ENCODE measurements at regions not wholly inside any gene's neighbourhood (a gene's known extent, or its start where the extent isn't known, plus 50 kb on each side); places are given as distances from the start of the nearest gene placed in this dataset.
"Not testable (repeated sequence)": the region's sequence is repeated elsewhere in the genome, so short reads cannot be mapped to it uniquely, and the experiment has no call there.

DNA sequence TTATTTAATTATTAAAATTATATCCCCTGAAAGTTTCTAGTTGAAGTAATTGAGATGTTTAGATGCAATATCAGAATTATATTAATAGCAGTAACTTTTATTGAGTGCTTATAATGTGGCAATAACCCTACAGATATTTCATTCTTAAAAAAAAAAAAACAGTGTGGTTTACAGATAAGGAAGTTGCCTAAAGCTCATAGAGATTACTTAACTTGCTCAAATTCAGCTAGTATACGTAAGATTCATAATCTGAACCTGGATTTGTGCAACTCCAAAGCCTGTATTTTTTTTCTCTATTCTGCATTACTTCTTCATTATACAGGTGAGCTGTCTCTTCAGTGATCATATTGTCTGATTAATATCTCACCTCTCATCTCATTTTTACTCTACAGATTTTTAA lies 156.0 kb upstream of the PTBP2 start:
- DNase-seq: peak; percentile 28

DNA sequence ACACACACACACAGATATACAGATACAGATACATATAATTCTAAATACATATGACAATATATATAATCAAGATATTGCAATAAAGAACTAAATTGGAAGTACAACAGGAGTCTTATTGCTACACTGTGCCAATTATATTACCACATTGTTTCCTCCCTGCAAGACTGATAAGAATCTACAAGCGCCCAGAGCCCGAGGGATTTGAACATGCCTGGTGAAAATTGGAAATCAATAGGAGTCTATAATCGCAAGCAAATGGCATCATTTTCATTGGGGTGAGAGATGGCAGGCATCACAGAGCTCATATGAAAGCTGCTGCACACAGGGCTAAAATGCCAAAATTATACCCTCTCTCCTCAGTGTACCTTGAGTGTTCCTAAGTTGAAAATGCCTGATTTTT lies 152.9 kb upstream of the PTBP2 start:
- DNase-seq: no peak

DNA sequence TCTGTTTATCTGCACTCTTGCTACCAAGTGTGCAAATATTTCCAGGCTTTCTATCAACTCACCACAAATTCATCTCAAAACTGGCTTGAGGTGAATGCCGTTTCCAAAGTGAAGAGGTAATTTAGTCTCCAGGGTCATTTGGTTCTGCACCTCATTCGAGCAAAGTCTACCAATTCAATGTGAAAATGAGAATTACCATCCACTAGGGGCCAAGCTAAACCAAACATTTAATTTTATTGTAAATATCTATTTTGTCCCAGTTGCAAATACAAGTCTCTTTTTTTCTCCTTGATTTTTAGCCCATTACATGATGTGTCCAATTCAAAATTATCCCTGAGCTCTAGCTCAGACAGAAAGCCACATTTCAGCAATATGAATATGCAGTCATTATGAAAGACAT lies 152.3 kb upstream of the PTBP2 start:
- no peak for DNase-seq

DNA sequence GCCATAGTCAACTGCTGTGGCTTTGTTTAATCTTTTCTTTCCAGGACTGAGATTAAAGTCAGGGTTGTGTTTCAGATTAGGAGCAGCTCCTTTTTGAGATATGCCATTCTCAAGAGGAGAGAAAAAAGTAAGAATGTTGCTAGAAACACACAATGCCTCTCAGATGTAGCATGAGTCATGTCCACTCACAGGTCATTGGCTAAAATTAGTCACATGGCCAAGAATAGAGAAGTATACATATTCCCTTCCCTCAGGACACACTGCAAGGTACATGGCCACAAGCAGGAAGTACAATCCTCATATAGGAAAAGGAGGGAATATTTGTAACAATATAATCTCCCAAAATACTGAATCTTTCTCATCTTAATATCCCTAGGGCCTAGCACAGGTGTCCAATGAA lies 141.9 kb upstream of the PTBP2 start:
- DNase-seq: no peak

DNA sequence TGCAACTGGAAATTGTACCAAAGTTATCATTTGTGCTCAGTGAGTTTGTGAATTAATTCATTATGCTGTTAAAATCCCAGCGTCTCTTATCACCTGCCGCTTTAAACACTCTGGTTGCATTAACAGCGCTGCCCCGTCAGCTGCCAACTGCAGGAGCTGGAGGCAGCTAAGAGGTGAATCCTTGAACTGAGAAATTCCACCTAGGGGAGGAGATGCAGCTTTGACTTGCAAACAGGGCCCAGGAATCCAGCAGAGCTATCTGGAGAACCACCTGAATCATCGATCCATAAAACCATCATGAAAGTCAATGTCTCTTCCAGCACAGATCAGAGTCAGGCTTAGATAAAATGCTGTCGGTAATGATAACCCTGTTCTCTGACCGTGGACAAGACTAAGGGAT lies 140.7 kb upstream of the PTBP2 start:
- no peak for DNase-seq

DNA sequence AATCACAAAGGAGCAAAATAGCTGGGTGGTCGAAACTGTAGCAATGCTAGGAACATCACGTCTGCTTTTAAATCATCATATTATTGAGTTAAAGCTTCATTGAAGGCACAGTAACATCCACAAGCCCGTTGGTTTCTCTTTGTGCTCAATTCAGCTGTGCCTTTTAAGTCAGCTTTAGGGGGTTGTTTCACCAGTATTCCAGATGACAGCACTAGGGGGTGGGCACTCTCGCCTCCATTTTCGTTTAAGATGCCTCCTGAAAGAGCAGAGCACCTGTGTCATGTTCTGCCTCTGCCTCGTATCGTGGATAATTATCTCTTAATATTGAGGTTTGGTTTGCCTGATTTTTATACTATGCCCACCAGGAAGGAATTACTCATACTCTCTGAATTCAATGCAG lies 139.8 kb upstream of the PTBP2 start:
- DNase-seq: no peak

DNA sequence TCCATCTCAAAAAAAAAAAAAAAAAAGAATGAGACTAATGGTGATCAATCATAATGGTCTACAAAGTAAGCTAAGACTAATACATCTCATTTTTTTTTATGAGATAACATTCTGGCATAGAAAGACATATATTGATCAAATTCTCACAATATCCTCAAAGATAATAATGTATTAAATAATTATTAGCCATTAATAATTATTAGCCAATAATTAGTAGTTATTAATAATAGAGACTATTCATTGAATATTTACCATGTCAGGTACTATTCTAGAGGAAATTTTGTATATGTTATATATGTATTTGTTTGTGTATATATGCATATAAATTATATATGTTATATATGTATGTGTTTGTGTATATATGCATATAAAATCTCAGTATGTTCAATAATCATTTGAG lies 137.7 kb upstream of the PTBP2 start:
- DNase-seq: no peak

DNA sequence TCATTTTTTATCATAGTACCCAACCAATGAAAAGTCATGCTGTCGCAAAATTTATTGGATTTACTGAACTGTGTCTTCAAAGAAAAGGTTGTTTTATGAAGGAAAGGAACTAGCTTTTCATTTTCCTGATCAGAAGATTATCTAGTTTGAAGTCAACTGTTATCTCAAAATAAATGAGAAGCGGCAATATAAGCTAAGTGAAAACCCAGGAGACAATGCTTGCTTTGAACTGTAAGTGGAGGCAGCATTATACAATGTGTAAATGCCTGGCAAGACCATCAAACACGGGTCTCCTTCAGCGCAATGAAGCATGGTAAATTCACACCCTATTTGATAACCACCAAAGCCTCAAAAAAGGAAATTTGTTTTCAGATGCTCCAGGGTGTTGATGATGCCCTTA lies 134.4 kb upstream of the PTBP2 start:
- no peak for DNase-seq

DNA sequence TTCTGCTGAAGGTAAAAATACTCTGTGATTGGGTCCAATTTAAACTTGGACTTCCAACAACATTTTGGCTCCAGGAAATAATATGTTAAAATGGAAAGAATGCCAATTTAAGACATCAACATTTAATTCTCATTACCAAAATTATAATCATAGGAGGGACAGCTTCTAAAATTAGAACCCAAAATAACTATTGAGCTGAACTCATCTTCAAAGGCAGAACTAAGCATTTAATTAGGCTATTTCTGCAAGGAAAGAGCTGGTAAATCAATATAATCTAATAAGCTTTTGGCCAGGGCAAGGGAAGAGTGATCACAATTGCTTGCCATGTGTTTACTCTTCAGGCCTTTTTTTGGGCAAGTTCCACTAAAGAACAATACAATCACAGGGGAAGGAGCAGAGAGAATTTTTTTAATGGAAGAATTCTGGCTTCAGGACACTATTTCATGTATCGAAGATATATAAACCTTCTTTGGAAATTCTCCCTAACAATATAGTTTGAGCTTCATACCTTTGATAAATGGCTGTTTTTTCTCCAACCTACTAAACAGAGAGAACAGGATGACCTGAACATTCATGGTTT lies 133.1 kb upstream of the PTBP2 start:
- DNase-seq: no peak

DNA sequence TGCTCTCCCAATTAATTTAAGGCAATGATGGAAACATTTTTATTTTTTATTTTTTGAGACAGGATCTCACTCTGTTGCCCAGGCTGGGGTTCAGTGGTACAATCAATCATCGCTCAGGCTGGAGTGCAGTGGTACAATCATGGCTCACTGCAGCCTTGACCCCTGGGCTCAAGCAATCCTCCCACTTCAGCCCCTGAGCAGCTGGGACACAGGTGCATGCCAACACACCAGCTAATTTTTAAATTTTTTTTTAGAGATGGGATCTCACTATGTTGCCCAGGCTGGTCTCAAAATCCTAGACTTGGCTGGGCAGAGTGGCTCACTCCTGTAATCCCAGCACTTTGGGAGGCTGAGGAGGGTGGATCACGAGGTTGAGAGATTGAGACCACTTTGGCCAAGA lies 126.1 kb upstream of the PTBP2 start:
- not testable (repeated sequence) for DNase-seq

DNA sequence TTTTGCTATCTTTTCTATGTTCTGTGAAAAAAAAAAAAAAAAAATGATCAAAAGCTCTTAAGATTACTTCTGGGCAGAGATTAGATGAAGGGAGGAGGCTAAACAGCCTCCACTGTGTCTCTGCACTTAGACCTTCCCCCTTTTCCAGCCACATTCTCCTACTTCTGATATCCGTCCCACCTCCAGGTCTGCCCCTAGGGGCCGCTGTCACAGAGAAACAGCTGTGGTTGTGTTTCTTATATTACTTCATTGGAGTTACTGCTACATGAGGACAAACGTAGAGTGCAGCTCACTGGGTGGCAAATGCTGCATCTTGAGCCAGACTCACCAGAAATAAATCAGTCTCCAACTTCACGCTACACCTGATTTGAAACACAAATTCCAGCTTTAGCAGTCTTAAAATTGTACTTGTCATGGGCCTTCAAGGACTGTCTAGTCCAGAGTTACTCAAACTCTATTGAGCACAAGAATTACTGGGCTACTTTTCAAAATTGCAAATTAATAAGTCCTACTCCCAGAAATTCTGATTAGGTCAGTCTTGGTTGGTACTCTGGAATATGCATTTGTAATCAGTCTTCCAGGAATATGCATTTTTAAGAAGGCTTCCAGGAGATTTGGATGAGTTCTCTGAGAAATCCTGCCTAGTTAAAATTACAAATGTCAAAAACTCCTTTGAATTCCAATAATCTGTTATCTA lies 125.2 kb upstream of the PTBP2 start:
- DNase-seq: peak; percentile 23

DNA sequence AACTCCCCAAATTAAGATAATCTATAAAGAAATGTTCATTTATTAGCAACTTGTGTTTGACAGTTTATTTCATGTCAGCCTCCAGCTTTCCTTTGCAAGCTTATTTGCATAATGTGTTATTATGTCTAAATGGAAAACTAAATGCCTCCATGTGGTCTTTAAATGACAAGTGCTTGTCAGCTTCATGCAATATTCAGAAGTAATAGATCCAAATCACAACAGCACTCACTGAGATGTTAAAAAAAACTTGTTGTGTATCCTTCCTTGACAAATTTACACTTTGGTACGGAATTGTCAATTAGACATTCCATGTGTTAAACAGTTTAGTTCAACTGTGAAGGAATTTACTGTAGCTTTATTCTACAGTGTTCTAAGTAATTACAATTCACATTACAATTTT lies 124.4 kb upstream of the PTBP2 start:
- no peak for DNase-seq

DNA sequence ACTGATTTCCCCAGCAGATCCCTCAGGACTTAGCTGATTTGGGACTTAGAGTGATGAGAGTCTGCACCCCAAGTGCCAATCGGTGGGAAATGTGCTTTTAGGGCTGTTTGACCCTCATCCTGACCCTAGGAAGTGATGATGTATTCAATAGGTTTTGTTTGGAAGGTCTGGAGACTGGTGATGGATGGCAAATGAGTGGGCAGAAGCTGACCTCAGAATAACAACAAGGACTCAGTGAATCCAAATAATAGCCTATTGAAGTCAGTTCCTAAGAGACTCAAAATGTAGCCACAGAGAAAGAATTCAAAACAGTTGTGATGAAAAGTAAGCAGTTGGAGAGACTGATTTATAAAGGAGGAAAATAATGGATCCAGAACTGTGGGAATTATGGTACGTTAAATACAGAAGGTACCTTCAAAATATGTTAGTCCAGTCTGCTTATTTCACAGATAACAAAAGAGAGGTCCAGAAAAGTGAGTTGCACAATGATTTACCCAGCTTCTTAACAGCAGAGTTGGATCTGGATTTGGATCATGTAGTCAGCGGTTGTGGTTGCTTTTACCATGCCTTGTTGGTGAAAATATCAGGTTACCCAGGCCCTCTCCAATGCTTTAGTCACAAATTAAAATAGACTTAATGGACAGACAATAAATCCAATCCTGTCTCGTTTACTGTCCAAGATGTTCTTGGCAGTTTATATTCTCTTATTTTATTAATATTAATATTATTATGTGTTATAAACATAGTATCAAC lies 123.0 kb upstream of the PTBP2 start:
- DNase-seq: no peak

DNA sequence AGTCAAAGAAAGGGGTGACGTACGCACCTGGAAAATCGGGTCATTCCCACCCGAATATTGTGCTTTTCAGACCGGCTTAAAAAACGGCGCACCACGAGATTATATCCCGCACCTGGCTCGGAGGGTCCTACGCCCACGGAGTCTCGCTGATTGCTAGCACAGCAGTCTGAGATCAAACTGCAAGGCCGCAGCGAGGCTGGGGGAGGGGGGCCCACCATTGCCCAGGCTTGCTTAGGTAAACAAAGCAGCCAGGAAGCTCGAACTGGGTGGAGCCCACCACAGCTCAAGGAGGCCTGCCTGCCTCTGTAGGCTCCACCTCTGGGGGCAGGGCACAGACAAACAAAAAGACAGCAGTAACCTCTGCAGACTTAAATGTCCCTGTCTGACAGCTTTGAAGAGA lies 117.0 kb upstream of the PTBP2 start:
- not testable (repeated sequence) for DNase-seq

DNA sequence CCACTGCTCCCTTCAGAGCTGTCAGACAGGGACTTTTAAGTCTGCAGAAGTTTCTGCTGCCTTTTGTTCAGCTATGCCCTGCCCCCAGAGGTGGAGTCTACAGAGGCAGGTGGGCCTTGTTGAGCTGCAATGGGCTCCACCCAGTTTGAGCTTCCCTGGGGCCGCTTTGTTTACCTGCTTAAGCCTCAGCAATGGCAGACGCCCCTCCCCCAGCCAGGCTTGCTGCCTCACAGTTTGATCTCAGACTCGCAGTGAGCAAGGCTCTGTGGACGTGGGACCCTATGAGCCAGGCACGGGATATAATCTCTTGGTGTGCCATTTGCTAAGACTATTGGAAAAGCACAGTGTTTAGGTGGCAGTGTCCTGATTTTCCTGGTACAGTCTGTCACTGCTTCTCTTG lies 104.2 kb upstream of the PTBP2 start:
- not testable (repeated sequence) for DNase-seq

DNA sequence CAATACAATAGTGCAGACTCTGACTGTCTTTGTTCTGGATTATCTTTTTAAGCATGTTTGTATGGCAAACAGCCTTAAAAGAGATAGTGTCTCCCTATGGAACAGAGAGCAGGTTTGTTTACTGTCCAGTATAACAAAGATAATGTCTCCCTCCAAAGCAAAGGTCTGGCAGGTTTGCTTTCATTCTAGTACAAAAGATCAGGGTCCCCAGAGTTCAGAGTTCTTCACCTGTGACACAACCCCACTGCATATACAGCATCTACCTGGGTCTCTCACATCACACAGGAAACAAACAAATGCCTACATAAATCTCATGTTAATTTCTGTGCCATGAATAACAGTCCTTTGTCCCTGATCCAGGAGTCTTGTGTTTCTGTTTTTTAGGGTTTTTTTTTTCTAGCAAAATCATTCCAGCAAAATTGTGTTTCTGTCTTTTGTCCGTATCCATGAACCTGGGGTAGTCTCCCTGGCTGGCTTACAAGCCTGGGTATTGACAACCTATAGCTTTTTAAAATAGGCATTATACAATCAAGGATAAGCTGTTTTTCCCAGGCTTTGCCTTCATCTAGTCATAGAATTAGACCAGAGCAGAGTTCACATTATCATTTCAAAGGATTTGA lies 89.4 kb upstream of the PTBP2 start:
- no peak for DNase-seq

DNA sequence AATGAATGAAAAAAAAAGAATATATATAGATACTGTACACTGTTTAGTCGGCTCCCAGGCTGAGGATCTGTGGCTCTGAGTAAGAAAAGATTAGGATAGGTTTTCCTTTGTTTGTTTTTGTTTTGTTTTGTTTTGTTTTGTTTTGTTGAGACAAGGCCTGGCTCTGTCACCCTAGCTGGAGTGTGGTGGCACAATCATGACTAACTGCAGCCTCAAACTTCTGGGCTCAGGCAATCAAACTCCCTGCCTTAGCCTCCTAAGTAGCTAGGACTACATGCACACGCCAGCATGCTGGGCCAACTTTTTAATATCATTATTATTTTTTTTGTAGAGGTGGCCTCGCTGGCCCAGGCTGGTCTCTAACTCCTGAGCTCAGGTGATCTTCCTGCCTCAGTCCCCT lies 87.9 kb upstream of the PTBP2 start:
- DNase-seq: no peak

DNA sequence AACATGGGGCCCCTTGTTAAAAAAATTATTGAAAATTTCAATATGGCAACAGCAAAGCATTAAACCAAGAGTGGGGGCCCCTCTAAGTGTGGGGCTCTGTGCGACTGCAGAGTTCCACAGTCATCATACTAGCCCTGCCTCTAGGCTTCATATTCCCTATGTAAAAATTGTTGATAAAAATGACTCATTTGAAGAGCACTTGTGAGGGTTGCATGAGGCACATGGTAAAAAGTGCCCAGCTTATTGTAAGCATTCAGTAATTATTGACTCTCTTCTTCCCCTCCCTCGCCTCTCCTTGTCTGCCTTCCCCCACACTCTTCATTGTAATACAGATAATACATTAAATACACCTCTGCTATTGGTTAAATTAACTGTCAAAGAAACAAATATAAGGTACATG lies 86.7 kb upstream of the PTBP2 start:
- peak; percentile 29 for DNase-seq

DNA sequence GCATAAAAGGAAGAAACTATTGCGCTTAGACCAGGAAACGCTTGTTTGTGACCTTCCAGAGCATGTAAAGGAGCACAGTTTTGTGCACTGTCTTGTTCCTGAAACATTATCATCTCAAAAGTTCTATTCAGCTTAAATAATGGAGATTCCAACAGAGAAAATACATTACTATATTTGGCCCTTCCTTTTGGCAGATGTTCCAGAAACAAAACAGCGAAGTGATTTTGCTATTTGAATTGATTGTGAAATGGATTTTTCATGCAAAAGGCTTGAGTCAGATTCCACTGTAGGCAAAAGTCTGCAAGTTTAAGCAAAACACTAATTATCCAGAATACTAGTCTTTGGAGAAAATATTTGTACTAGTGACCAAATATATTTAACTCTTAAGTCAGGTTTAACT lies 80.3 kb upstream of the PTBP2 start:
- DNase-seq: no peak

DNA sequence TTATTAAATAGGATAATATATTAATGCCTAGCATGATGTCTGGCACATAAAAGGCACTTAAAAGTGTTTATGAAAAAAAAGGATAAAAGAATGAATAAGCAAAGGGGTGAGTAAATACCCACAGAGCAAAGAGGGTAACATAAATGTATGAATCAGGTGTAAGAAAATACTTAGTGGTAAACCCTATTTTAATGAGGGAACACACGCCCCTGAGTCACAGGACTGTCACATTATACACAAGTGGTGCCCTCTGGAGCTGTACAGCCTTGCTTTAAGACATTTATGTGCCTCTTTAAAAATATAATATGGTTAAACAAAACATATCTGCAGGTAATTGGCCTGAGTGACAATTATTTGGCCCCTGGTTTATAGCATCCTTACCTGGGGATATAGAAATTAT lies 78.1 kb upstream of the PTBP2 start:
- DNase-seq: no peak

DNA sequence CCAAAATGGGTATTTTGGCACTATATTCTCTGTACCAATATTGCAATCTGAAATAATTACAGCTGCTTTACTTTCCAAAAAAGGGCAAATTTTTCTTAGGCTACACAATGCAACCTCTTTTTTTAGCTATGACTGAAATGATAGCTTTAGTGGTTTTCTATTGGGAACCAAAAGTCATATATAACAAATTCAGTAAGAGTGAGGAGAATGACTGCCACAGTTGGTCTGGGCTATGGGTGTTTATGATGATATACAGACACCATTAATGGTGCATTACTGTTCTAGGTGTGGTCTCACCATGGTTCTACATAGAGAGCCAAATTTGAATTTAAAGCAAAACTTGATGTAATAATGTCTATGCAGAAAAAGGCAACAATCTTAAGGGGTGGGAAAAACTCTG lies 72.3 kb upstream of the PTBP2 start:
- DNase-seq: no peak

DNA sequence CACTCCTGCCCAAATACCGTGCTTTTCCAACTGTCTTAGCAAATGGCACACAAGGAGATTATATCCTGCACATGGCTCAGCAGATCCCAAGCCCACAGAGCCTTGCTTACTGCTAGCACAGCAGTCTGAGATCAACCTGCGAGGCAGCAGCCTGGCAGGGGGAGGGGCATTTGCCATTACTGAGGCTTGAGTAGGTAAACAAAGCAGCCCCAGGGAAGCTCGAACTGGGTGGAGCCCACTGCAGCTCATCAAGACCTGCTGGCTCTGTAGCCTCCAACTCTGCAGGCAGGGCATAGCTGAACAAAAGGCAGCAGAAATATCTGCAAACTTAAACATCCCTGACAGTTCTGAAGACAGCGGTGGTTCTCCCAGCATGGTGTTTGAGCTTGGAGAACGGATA lies 70.1 kb upstream of the PTBP2 start:
- DNase-seq: no peak

DNA sequence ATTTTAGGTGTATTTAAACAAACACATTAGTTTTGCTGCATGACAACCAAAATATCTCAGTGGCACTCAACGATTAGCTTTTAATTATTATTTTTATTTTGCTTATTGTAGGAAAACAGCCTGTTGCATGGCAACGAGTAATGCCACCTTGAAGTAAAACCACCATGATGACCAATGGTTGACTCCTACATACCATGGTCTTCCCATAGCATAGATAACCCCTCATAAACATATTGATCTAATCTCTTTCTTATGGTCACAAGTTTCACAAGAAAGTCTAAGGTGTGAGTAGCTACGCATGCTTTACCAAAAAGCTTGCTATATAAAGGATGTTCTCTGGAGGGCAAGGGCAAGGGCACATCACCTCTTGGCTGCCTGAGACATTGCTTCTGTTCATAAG lies 61.5 kb upstream of the PTBP2 start:
- no peak for DNase-seq

DNA sequence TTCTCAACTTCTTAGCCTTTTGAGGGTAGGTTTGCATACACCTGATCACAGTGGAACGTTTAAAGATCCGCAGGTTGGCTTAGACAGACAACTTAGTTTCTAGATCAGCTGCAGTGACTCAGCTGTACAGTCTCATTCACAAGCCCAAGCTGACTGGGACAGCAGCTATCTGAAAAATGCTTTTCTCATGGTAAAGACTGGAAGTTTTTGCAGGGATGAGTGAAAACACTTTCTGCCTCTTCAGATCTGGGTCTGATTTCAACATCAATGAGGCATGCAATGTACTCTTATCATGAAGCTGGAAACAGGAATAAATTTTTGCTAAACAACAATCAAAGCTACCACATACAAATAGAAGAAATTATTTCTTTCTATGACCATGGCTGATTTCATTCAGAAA lies 61.1 kb upstream of the PTBP2 start:
- DNase-seq: peak; percentile 69
